ENCODE measurements at regions not wholly inside any gene's neighbourhood (a gene's known extent, or its start where the extent isn't known, plus 50 kb on each side); places are given as distances from the start of the nearest gene placed in this dataset.

DNA sequence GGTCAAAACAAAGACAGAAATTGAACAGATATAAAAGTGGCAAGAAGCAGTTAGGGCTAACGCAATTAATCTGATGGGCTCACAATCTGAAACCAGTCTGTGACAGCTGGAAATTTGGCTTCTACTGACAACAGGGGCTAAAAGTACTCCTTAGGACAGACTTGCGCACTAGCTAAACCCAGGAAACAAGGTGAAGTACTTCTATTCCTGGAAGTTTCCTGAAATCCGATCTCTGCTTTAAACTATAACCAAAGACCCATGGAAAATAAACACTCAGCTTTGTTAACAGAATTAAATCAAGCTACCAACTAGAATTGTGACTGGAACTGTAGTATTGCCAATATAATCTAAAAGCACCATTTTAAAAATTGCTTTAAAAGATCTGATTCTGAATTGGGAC lies 520.2 kb upstream of the ZWINT start:
- no peak overlapping the region for H3K4me3 ChIP-seq (ENCODE audit: low read depth, low read length)
- no peak for DNase-seq (ENCODE audit: low read depth)
- TF ChIP-seq CTCF (IDR thresholded peaks at IDR 0.05; ENCODE audit: low read depth, low read length, missing control alignments), result no peak

DNA sequence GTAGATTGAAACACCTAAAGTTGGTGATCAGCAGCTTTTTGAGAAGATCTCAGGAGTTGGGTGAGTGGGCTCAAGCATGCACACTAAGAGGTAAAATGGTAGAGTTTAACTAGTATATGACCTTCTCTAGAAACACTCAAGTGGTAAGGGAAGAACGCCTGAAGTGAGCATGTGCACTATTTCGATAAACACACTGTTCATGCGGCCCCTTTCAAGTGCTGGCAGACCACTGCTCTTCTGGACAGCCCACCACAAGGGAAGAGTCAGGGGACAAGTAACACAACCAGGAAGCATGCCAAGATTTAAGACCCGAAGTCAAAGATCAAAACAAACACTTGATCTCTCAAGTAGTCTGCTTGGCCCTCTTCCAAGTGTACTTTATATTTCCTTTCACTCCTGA lies 519.5 kb upstream of the ZWINT start:
- no peak for TF ChIP-seq CTCF (IDR thresholded peaks at IDR 0.05; ENCODE audit: low read depth, low read length, missing control alignments)
- H3K4me3 ChIP-seq (ENCODE audit: low read depth, low read length), result no peak overlapping the region
- DNase-seq (ENCODE audit: low read depth), result no peak

DNA sequence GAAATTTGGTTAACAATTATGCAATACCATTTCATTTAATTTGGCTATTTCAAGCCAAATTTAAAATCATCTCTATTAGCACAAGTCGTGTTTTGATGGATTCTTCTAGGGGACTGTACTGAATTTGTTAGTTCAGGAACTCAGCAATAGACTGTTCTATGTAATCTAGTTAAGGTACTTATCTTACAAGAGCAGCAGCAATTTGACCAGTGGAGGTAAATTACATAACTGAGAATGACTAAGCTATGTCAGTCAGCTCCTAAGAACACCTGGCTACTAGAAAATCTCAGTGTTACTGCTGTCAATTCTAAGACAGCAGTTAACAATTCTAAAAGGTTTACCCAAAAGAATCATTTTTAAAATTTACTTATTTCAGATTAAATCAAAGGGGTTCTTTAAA lies 513.9 kb upstream of the ZWINT start:
- TF ChIP-seq CTCF (IDR thresholded peaks at IDR 0.05; ENCODE audit: low read depth, low read length, missing control alignments), result no peak
- H3K4me3 ChIP-seq (ENCODE audit: low read depth, low read length), result no peak overlapping the region
- no peak for DNase-seq (ENCODE audit: low read depth)

- DNase-seq (ENCODE audit: low read depth), result no peak
- no peak overlapping the region for H3K4me3 ChIP-seq (ENCODE audit: low read depth, low read length)
- no peak for TF ChIP-seq CTCF (IDR thresholded peaks at IDR 0.05; ENCODE audit: low read depth, low read length, missing control alignments)
These were observed 510.2 kb upstream of the ZWINT start for GRCh38 chr10:56871160-56871668.

- H3K4me3 ChIP-seq (ENCODE audit: low read depth, low read length), result no peak overlapping the region
- no peak for TF ChIP-seq CTCF (IDR thresholded peaks at IDR 0.05; ENCODE audit: low read depth, low read length, missing control alignments)
- no peak for DNase-seq (ENCODE audit: low read depth)
These were observed 506.2 kb upstream of the ZWINT start for GRCh38 chr10:56867236-56867635.

DNA sequence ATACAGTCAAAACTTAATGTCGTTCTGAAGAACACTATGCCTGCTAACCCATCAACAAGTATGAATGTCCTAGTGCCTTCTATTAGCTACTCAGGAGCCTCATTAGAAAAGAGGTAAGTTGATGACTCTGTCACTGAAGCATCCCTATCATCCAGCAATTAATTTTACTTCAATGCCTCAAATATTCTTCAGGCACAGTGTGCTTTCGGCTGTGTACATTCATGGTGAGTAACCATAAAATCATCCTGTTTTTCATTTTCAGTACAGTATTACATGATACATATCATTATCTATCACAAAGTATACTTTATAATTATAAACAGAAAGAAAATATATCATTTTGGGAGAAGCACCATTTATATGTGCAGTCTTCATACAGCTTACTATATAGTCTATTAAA lies 495.5 kb upstream of the ZWINT start:
- no peak for TF ChIP-seq CTCF (IDR thresholded peaks at IDR 0.05; ENCODE audit: low read depth, low read length, missing control alignments)
- H3K4me3 ChIP-seq (ENCODE audit: low read depth, low read length), result no peak overlapping the region
- no peak for DNase-seq (ENCODE audit: low read depth)

- no peak for TF ChIP-seq CTCF (IDR thresholded peaks at IDR 0.05; ENCODE audit: low read depth, low read length, missing control alignments)
- H3K4me3 ChIP-seq (ENCODE audit: low read depth, low read length), result no peak overlapping the region
- no peak for DNase-seq (ENCODE audit: low read depth)
These were observed 484.0 kb upstream of the ZWINT start for GRCh38 chr10:56844978-56845529.

Measured in GM12864 (cell line).